HUES6 (cell line): ENCODE measurements at regions not wholly inside any gene's neighbourhood (a gene's known extent, or its start where the extent isn't known, plus 50 kb on each side); places are given as distances from the start of the nearest gene placed in this dataset.

Source experiments
- H3K27ac ChIP-seq: 2 replicates; pipeline ENCODE4 v1.7.0; 2013; ENCODE audit warnings: low read depth, mild to moderate bottlenecking, low read length, inconsistent platforms
- H3K27me3 ChIP-seq: 2 replicates; pipeline ENCODE4 v1.6.1; 2013; ENCODE audit warnings: low read length; ENCODE audit not compliant: control insufficient read depth, insufficient read depth
- H3K36me3 ChIP-seq: 2 replicates; pipeline ENCODE4 v1.6.1; 2013; ENCODE audit warnings: low read length; ENCODE audit not compliant: control insufficient read depth, insufficient read depth
- H3K4me1 ChIP-seq: 2 replicates; pipeline ENCODE4 v1.6.1; 2013; ENCODE audit warnings: low read length; ENCODE audit not compliant: control insufficient read depth, insufficient read depth
- H3K4me3 ChIP-seq: 2 replicates; pipeline ENCODE4 v1.5.1; 2013; ENCODE audit warnings: low read depth, low read length
- H3K9ac ChIP-seq: one replicate; pipeline ENCODE4 v1.6.1; 2013; ENCODE audit warnings: mild to moderate bottlenecking, low read length
- H3K9me3 ChIP-seq: 2 replicates; pipeline ENCODE4 v1.6.1; 2013; ENCODE audit warnings: low read depth, low read length; ENCODE audit not compliant: control insufficient read depth, insufficient read depth

DNA sequence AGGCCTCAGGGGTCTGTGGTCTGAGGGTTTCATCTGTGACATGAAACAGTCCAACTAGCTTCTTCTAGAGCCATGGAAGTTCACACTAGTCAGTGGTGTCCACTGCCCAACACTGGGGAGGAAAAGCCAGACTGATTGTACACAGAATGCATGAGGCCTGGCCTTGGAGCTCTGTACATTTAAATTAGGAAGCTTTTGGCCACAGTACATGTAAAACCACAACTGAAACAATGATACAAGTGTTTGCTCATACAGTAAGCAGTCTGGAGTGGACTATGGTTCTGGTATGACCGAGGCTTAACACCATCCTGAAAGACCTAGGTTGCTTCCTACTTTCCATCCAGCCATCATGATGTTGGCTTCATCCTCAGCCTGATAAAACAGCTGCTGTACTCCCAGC is 73.8 kb upstream of the SESN3 start:
- no peaks in the 10 kb centered on the region for H3K36me3 ChIP-seq
- no peak overlapping the region for H3K4me3 ChIP-seq
- no peak overlapping the region for H3K9ac ChIP-seq
- H3K27ac ChIP-seq = no peak overlapping the region
- no peaks in the 10 kb centered on the region for H3K9me3 ChIP-seq
- peaks cover 6% of the 10 kb centered on the region for H3K4me1 ChIP-seq
- no peaks in the 10 kb centered on the region for H3K27me3 ChIP-seq

DNA sequence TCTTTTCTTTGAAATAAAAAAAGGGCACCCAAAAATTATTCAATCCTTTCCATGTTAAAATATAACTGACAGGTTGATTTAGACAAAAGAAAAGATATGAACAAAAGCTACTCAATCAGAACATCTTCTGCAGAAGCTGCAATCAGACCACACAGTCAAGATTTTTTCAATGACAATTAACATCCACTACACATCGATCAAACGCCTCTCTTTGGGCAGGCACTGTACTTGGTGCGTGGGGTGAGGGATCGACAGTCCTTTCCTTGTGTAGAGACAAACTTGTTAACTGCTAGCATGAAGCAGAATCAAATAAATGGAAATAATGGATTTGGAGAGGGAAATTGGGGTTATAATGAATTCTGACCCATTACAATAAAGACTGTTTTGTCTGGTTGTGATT is 71.2 kb upstream of the SESN3 start:
- Histone ChIP-seq H3K27me3 (no peaks in the 10 kb centered on the region), H3K4me3 (no peak overlapping the region), H3K27ac (no peak overlapping the region), H3K36me3 (no peaks in the 10 kb centered on the region), H3K9me3 (no peaks in the 10 kb centered on the region), H3K9ac (no peak overlapping the region), H3K4me1 (peaks cover 31% of the 10 kb centered on the region)

DNA sequence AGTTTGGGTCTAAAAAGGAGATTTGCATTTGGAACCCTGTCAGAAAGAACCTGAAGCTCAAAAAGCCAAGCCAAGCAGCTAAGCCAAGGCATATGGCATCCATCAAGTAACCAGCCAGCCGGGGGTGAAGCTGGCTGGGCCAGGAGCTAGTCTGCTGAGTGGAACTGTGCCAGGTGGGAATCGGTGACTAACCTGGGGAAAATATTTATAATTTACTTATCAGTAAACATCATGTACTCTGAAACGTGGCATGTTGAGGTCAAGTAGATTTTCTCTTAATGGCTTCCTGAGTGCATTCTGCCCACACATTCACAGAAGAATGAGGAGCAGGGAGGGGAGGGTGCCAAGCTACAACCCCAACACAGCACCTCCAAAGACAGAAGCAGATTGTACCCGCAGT is 70.5 kb upstream of the SESN3 start:
- no peak overlapping the region for H3K4me3 ChIP-seq
- H3K9me3 ChIP-seq = no peaks in the 10 kb centered on the region

DNA sequence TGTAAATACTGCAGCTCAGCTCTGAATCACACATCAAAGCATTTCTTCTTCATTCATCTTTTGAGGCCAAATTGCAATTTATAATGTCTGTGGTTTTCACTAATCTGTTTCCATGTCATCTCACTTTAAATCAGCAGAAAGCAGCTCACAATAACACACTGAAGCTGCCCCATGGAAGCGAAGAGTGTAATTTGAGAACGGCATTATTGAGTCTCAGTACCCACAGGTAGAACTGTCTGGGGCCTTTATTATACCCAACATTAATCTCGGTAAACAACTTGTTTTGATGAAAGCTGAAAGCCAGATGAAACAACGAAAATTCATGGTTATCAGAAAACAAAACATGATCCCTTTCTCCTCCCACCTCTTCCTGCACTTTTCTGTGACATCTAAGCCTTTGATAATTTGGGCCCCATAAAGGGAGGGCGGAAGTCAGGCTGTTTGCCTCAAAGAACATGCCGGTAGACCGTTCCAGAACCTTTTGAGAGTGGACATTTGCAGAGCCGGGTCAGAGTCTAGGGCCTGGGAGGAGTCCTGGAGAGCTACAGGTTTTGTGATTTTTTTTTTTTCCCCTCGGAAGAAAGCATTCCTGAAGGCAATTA is 68.2 kb upstream of the SESN3 start:
- no peaks in the 10 kb centered on the region for H3K36me3 ChIP-seq
- peaks cover 47% of the 10 kb centered on the region for H3K4me1 ChIP-seq
- no peak overlapping the region for H3K9ac ChIP-seq
- no peak overlapping the region for H3K27ac ChIP-seq
- no peak overlapping the region for H3K4me3 ChIP-seq
- H3K9me3 ChIP-seq = no peaks in the 10 kb centered on the region
- H3K27me3 ChIP-seq = no peaks in the 10 kb centered on the region

More for the DNA sequence above, 70.5 kb upstream of the SESN3 start:
- peaks cover 39% of the 10 kb centered on the region for H3K4me1 ChIP-seq
- H3K27ac ChIP-seq = no peak overlapping the region
- no peaks in the 10 kb centered on the region for H3K36me3 ChIP-seq
- H3K27me3 ChIP-seq = no peaks in the 10 kb centered on the region
- H3K9ac ChIP-seq = no peak overlapping the region

DNA sequence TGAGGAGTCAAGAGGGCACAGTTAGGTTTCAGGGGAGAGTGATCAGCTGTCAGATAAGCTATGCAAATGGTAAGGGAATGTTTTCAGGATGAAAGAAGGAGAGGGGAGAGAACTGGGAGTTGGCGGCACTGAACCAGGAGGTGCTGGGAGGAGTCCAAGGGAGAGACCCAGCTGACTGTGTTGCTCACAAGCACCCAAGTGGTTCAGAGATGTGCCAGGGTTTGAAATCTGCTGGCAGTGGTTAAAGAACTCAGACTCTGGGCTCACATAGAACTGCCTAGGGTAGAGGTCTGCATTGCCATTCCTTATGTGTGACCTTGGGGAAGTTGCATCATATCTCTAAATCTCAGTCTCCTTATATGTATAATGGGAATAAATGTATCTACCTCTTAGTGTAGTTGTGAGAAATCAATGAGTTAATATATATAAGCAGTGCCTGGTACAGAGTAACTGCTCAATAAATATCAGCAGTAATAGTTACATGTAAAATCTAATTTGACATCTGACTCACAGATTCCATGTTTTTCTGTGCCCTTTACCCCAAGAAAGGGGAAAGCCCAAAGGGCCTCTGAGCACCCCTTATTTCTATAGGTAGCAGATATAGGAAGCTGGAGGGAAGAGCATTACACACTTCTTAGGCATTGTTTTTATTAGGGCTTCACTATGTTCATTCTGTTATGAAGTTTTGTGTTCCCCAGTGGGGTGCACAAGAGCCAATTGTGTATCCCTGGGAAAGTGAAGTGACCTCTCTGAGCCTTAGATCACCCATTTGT is 66.9 kb upstream of the SESN3 start:
- no peaks in the 10 kb centered on the region for H3K36me3 ChIP-seq
- H3K4me1 ChIP-seq = peaks cover 50% of the 10 kb centered on the region
- no peak overlapping the region for H3K9ac ChIP-seq
- no peak overlapping the region for H3K4me3 ChIP-seq
- H3K27ac ChIP-seq = no peak overlapping the region
- no peaks in the 10 kb centered on the region for H3K9me3 ChIP-seq
- no peaks in the 10 kb centered on the region for H3K27me3 ChIP-seq

DNA sequence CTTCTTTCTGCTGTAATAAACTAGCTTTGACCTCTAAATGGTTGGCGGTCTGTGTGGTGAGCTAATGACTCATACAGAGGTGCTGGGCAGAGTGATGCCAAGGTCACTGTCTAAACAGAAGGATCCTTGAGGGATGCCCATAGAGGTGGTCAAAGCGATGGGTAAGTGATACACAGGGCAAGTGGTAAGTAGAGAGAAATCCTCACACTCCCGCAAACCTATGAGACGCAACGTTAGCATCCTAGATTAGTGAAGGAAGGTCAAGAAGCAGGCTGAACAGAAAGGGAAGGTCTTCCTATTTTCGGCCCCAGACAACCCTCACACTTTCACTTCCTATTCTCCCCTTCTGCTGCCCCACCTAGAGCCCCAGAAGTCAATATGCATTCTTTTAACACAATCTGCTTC is 65.6 kb upstream of the SESN3 start:
- Histone ChIP-seq H3K4me1 (peaks cover 51% of the 10 kb centered on the region), H3K27me3 (no peaks in the 10 kb centered on the region), H3K9ac (no peak overlapping the region), H3K9me3 (no peaks in the 10 kb centered on the region), H3K4me3 (no peak overlapping the region), H3K36me3 (no peaks in the 10 kb centered on the region), H3K27ac (no peak overlapping the region)

DNA sequence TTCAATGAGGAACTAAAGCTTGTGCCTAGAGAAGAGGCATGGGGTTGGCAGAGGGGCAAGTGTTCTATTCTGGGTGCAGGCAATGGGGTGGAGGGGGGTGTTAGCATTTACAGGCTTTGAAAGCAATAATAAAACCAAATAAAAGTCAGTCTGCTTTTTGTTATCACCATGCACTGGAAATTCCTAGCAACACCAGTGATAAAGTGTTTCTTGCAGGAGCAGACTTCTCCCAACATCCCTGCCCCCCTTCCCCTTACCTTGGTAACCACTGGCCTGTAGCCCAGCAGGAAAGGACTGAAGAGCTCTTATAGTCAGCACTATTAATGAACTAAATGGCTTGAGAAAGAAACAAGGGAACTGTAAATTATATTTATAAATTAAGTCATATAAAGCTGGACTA is 65.2 kb upstream of the SESN3 start:
- no peaks in the 10 kb centered on the region for H3K9me3 ChIP-seq
- no peak overlapping the region for H3K27ac ChIP-seq
- H3K4me3 ChIP-seq = no peak overlapping the region
- no peaks in the 10 kb centered on the region for H3K36me3 ChIP-seq
- H3K4me1 ChIP-seq = peaks cover 51% of the 10 kb centered on the region
- H3K9ac ChIP-seq = no peak overlapping the region
- H3K27me3 ChIP-seq = no peaks in the 10 kb centered on the region

DNA sequence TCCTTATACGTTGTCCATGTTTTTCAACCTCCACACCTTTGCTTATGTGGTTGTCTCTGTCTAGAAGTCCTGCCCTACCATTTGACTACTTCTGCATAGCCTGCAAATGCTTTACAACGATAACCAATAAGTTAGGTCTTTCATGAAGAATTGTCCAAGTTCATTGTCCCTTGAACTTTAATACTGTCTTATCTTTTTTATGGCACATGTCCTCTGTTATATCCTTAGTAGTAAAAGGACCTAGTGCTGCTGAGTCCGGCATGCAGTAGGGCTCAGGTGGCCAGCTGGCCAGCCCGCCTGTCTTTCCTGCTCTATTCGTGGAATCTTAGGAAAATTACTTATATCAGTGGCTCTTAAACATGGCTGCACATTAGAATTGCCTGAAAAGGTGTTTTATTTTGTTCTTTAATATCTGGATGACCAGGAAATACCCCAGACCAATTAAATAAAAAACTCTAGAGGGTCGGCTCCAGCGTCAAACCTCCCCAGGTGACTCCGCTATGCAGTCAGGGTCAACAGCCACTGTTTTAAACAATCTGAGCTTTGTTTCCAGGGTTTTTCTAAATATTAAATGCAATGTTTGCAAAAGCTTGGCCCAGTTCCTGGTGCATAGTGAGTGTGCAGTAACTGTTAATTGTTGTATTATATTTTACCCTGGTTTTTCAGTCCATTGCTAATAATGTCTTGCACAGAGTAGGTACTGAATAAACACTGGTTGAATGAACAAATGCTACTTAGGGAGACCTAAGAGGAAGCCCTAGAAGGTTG is 64.6 kb upstream of the SESN3 start:
- H3K27ac ChIP-seq = no peak overlapping the region
- H3K36me3 ChIP-seq = no peaks in the 10 kb centered on the region
- H3K9ac ChIP-seq = no peak overlapping the region
- no peaks in the 10 kb centered on the region for H3K27me3 ChIP-seq
- no peaks in the 10 kb centered on the region for H3K9me3 ChIP-seq
- H3K4me1 ChIP-seq = peaks cover 51% of the 10 kb centered on the region
- H3K4me3 ChIP-seq = no peak overlapping the region

DNA sequence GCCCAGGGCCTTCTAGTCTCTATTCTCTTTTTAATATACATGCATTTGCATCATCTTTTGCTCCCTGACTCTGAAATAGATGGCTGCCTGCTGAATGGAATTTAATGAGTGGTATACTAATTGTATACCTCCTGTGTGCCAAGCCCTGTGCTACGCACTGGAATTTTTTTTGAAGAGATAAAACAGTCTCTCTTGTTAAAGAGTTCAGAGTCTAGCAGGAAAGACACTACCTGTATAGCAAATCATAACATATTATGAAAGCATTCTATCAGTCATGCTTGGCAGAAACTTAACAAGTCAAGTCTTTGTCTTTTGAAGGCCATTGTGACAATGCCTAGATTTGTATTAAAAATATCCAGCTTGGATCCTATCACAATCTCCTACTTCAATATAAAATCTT is 63.7 kb upstream of the SESN3 start:
- Histone ChIP-seq H3K27ac (no peak overlapping the region), H3K4me3 (no peak overlapping the region), H3K4me1 (peaks cover 49% of the 10 kb centered on the region), H3K27me3 (no peaks in the 10 kb centered on the region), H3K36me3 (no peaks in the 10 kb centered on the region), H3K9me3 (no peaks in the 10 kb centered on the region), H3K9ac (no peak overlapping the region)

DNA sequence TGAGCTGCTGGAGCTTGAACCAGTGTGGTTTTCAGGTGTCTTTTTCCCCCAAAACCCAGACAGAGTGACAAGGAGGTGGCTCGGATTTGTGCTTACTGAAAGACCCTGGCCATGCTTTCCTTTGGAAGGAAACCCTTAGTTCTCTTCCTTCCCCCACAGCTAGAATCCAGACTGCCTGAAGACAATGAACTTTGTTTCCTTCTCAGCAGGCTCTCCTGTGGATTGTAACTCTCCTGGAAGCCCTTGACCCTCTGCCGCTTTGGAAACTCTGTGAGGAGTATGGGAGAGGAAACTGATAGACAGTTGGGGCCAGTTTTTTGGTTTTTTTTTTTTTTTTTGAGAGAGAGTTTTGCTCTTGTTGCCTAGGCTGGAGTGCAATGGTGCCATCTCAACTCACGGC is 62.1 kb upstream of the SESN3 start:
- Histone ChIP-seq H3K4me1 (peaks cover 33% of the 10 kb centered on the region), H3K4me3 (no peak overlapping the region), H3K27me3 (no peaks in the 10 kb centered on the region), H3K27ac (no peak overlapping the region), H3K9me3 (no peaks in the 10 kb centered on the region), H3K9ac (no peak overlapping the region), H3K36me3 (no peaks in the 10 kb centered on the region)

DNA sequence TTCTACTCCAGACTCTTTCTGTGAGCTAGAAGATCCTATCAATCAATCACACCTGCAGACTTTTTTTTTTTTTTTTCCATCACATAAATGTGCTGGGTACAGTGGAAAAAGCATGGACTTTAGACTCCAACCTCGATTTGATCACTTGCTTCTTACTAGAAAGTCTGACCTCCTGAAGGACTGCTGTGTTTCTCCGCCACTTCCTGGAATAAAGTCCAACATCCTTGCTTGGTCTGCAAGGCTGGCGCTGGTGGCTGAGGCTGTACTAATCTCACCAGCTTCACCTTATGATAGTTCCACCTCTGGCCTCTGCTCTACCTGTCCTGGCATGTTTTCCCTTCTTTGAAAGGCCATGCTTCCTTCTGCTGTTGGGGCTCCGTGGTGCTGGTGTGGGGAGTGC is 60.9 kb upstream of the SESN3 start:
- no peaks in the 10 kb centered on the region for H3K27me3 ChIP-seq
- no peak overlapping the region for H3K27ac ChIP-seq
- H3K9ac ChIP-seq = no peak overlapping the region
- H3K4me1 ChIP-seq = peaks cover 21% of the 10 kb centered on the region
- H3K4me3 ChIP-seq = no peak overlapping the region
- H3K36me3 ChIP-seq = no peaks in the 10 kb centered on the region
- H3K9me3 ChIP-seq = no peaks in the 10 kb centered on the region
